ENCODE measurements at regions not wholly inside any gene's neighbourhood (a gene's known extent, or its start where the extent isn't known, plus 50 kb on each side); places are given as distances from the start of the nearest gene placed in this dataset.

DNA sequence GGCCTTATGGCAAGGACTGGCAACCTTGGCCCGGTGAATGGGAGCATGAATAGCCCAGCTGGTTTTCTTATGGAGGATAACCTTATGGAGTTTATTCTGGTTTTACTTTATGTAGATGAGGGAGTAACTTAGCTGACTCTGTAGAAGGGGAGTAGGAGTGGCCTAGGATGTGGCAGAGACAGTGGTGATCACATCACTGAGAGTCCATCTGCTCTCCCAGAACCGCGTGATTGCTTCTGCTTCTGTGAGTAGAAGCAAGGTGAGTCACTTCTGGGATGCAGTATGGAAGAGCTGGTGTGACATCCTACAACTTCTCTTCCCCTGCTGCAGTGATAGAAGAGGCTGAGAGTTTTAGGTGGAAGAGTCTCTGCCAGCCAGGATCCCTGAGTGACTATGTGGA, 129.2 kb downstream of the RPS24 start:
- peak; percentile 25 for DNase-seq (ENCODE audit: low read depth)

DNA sequence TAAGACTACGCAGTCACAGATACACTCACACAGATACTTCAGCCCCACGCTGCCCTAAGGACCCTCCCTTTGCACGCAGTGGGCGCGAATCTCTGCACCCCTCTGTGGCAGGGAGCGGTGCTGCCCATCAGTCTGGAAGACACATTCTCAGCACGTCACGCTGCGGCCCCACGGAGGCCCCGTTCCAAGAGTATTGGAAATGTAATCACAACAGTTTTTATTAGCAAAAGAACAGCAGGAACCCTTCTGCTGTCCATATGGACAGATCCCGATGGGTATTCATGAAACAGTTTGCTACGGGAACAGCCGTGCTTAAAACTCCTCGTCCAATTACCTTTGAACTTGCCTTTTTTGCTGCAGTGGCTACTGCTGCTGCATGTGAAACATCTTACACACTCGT, 131.0 kb downstream of the RPS24 start:
- DNase-seq (ENCODE audit: low read depth), result no peak

- DNase-seq (ENCODE audit: low read depth), result no peak
These were observed 131.5 kb downstream of the RPS24 start for GRCh38 chr10:78165172-78165571.

DNA sequence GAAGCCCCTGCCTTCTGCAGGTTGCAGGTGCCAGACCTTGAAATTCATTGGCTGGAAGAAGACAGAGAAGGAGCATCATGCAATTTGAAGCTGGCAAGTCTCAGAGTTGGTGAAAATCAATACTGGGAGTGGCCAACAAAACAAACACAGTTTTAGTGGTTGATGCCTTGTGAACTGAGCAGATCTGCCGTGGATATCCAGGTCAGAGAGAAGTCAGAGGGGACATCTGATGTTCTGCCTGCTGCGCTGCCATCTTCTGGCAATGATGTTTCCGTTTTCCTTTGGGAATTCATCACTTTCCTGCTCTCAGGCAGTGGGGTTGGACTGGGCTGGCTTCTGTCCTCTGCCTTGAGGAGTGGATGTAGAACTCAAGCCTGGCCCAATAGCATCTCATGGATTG, 132.0 kb downstream of the RPS24 start:
- DNase-seq (ENCODE audit: low read depth), result no peak

GRCh38 chr10:78166261-78166660, 132.6 kb downstream of the RPS24 start:
- DNase-seq (ENCODE audit: low read depth), result no peak

- DNase-seq (ENCODE audit: low read depth), result no peak
These were observed 135.6 kb downstream of the RPS24 start for GRCh38 chr10:78169214-78169613.

- DNase-seq (ENCODE audit: low read depth), result peak; percentile 9
These were observed 136.4 kb downstream of the RPS24 start for GRCh38 chr10:78170026-78170475.

DNA sequence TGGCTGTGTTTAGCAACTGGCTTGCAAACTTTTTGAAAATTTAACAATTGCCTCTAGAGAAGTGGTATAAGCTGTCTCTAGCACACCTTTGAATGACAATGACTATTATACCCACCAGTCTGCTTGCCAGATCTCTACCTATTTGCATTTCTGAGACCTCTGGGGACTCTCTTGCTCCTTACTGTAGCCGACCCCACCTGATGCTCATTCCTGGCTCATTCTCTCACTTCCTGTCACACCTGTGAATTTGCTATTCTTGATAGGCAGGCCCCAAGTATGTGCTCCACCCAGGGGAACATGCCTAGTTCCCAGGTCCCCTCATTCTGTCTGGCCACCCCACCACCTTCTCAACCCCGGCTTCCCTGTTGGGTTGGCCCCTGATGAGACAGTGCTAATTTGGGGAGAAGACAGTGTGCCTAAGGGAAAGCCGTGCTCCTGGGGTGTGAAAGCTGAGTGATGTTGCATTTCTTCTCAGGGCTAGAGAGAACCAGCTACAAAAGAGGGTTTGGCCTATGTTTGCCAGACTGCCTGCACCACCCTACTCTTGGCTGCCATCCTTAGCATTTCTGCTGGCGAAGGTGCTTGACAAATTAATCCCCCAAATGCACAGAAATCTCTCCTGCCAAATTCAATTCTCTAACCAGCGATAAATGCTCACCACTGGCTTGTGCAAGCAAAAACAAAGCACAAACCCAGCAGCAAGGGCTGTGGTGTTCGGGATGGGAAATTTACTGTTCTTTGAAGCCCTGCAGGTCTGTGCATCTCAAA, 138.2 kb downstream of the RPS24 start:
- no peak for DNase-seq (ENCODE audit: low read depth)

- DNase-seq (ENCODE audit: low read depth), result no peak
These were observed 139.8 kb downstream of the RPS24 start for GRCh38 chr10:78173360-78174015.

DNA sequence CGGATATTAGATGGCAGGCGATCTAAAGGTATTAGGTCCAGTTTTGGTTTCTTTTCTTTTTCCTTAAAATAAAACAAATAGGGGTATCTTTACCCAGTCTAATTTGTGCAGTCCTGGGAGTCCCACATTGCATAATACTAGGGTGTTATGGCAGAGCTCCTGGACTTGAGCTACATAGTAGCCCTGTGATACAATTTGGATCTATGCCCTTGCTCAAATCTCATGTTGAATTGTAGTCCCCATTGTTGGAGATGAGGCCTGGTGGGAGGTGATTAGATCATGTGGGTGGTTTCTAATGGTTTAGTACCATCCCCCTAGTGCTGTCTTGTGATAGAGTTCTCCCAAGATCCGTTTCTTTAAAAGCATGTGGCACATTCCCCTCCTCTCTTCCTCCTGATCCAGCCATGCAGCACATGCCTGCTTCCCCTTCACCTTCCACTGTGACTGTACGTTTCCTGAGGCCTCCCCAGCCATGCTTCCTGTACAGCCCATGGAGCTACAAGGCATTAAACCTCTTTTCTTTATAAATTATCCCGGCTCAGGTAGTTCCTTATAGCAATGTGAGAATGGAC, 141.9 kb downstream of the RPS24 start:
- DNase-seq (ENCODE audit: low read depth), result no peak

DNA sequence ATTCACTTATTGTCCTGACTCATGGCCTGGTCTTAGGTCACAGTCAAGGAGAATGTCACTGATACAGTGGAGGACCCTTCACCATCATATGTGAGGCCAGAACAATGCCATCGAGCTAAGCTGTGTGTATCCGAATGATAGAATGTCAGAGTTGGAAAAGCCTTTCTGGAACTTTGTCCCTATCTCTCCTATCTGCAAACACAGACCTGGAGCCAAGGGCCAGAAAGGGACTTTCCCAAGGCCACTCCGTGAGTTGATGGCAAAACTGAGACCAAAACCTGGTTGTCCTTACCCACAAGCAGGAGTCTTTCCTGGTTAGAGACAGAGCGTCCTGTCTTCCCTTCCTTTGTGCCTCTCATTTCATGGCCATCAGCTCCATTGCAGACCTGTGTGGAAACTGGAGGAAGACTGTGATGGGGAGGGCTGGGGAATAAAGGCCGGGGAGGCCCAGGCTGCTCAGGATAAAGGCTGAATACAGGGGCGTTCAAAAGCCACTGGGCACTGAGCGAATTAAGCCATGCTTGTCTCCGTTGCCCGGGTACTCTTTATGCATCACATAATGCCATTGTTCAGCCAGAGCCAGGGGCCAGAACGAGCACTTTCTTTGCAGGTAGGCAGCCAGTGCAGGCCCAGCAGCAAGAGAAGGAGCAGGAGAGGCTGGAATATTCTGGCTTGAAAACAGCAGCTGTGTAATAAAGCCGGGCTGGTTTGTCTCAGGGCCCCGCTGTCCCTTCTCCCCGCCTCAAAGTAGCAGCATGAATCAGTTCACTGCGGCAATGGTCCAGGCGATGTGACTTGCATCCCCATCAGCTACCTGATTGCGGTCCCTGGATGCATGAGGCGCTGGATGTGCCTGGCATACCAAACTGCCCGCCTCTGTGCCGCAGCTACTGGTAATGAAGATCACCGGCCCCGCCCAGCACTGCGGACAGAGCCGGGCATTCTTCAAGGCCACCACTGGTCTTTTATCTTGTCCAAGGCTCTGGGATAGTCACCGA, 143.0 kb downstream of the RPS24 start:
- no peak for DNase-seq (ENCODE audit: low read depth)

- DNase-seq (ENCODE audit: low read depth), result no peak
These were observed 144.0 kb downstream of the RPS24 start for GRCh38 chr10:78177491-78178185.

GRCh38 chr10:78178397-78178796, 144.7 kb downstream of the RPS24 start:
- DNase-seq (ENCODE audit: low read depth), result no peak

- peak; percentile 19 for DNase-seq (ENCODE audit: low read depth)
These were observed 145.3 kb downstream of the RPS24 start for GRCh38 chr10:78178940-78179339.

DNA sequence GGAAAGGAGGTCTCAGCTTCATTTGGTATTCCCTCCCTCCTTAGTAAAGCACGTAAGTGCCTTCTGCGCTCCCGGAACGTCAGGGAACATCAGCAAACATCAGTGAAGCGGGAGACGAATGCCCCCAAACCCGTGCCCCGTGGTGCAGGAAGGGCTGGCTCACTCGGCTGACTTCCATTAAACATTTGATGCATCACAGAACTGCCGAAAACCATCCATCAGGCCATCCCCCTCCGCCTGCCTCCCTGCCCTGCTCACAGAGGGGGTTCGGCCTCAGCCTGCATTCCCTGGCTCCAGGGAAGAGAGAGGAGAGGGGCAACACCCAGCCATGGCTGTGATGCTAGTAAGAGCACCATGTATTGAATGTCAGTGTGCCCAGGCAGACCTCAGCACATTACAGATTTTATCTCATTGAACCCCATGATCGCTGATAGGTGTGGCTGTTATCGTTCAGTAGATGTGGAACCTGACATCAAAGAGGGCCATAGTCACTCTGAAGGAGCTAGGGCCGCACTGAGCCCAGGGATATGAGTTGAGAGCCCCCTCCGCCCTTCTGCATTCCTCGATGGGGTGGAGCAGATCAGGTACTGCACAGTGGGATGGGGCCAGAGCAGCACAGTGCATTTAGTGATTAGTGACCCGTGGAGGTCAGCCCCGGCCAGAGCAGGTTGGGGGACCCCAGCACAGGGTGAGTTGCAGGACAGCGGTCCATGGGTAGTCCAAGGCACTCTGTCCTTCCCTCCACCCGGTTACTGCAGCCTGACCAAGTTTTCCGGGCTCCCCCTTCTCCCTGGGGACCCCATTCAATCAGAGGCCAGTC, 146.4 kb downstream of the RPS24 start:
- DNase-seq (ENCODE audit: low read depth), result no peak

- no peak for DNase-seq (ENCODE audit: low read depth)
These were observed 147.9 kb downstream of the RPS24 start for GRCh38 chr10:78181381-78182055.

DNA sequence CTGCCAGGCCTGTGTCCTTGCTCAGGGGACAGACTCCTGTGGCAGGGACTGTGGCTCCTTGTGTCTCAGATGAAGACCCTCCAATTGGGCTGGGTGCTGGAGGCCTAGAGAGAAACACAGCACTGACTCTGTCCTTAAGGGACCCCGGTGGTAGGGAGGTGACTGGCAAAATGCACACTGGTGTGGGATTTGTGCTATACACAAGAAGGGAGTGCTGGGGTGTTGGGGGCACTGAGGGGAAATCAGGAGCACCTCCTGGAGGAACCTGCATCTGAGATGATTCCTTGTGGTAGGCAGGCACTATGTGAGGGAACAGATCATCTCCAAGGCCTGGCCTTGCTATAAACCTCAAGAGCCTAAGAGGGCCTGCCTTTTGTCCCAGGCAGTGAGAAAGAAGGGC, 149.2 kb downstream of the RPS24 start:
- no peak for DNase-seq (ENCODE audit: low read depth)

- no peak for DNase-seq (ENCODE audit: low read depth)
These were observed 151.4 kb downstream of the RPS24 start for GRCh38 chr10:78184851-78185692.

GRCh38 chr10:78185693-78186055, 152.0 kb downstream of the RPS24 start:
- no peak for DNase-seq (ENCODE audit: low read depth)
